ENCODE measurements at regions not wholly inside any gene's neighbourhood (a gene's known extent, or its start where the extent isn't known, plus 50 kb on each side); places are given as distances from the start of the nearest gene placed in this dataset.

DNA sequence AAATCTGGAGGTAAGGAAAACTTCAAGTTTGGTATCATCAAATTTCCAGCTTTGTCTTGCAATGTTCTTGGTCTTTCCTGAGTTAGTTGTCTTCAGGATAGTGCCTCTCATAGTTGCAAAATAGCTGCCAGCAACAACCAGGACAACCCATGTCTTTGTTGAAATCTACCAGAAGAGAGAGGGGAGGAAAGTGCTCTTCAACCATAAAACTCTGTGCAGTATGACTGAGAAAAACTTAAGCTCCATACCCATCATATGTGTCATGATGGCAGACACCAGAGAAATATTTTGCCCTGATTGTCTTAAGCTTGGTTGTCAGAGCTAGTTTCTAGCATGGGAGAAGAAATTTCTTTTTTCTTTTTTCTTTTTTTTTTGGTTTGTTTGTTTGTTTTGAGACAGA lies 103.3 kb downstream of the SPRY2 start:
- peak; percentile 37 for DNase-seq (ENCODE audit: low read depth)

DNA sequence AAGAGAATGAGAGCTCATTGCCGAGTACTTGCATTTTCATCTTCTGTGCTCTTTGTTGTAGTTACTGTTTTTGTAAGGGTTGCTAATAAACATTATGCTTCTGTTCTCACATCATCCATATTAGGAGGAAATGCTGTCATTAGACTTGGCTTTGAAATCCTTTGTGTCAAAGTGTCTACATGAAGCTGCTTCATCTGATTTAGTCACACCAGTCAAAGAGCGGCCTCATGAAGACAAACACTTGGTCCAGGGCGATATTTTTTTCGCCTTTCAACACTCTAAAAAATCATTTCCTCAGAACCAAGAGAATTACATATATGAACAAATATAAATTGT lies 105.0 kb downstream of the SPRY2 start:
- DNase-seq (ENCODE audit: low read depth), result no peak

DNA sequence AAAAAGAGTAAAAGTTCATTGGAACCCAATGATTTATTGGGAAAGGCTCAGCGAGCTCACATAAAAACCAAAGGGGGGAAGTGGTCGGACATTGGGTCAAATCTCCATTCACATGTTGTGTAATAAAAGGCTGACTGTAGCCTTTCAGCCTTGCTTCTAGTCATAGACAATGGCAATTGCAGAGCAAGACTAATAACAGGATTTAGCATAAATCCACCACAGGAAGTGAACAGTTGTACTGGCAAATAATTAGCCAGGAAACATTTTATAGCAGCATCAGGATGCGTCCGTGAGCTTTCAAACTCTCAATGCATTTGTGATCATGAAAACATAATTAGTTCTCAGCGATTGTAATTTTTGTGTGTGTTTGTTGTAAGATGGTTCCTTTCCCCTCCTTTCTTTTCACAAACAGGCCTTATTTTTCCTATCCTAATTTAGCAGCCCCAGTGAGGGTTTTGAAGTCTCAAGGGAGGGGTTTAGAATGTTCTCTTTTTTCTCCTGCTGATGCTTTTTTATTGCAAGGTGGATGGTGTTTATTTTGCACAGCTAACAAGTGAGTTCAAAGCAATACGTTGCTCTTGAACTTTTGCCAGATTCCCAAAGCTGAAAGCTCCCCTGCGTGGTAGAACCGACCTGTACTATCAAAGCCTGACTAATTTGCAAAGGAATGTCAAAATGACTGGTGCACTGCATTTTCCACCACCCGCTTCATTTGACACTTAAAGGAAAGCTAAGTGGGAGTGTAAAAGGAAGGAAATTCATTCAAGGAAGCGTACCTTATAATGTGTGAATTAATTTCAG lies 105.6 kb downstream of the SPRY2 start:
- DNase-seq (ENCODE audit: low read depth), result peak; percentile 73

GRCh38 chr13:80227645-80228044 lies 113.3 kb downstream of the SPRY2 start:
- DNase-seq (ENCODE audit: low read depth), result no peak

DNA sequence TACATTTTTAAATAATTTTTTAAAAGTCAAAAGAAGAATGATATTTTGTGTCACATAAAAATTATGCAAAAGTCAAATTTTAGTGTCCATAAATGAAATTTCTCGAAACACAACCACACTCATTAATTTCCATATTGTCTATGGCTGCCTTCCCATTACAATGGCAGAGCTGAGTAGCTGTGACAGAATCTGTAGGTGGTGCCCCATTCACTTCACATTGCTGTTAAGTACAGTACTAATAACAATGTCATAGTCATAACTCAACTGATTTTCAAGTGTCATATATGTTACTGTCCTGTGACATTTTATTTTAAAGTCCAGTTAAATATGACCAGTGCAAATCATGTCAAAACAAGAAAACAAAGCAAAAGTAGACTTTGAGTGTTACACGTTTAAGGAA lies 114.3 kb downstream of the SPRY2 start:
- no peak for DNase-seq (ENCODE audit: low read depth)

- DNase-seq (ENCODE audit: low read depth), result peak; percentile 57
Measured at GRCh38 chr13:80224468-80224867, 116.5 kb downstream of the SPRY2 start.

DNA sequence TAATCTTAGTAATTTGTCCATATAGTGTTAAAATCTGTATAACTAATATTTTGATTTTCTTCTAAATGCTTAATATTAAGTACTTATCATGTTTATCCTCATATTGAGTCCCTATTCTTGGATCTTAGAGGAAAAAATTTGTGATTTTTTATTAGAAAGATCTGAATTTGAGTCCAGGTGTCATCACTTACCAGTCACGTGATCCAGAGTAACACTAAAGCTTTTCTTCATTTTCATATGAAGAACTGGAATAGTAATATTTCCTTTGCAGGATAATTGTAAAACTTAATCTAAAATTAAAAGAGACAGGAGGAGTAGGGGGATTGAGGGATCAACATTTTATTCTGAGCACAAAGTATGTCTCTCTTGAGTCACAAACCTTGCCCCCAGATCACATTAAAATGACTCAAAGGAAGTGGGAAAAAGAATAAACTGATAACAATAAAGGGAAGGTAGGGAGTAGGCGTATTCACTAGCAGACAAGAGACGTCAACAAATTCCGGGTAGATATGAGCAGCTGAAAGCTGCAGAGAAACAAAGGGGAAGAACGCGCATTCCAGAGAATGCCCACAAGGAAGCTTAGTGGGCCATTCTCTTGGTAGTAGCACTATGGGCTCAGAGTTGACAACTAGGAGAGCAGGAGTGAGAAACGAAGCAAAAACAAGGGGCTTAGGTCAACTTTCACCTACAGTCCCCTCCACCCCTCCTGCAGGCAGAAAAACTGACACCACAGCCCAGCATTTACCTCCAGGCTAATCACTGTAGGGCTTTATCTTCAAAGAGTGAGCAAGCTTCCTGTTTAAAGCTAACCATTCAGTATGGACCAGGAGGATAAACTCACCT lies 123.1 kb downstream of the SPRY2 start:
- DNase-seq (ENCODE audit: low read depth), result peak; percentile 61

DNA sequence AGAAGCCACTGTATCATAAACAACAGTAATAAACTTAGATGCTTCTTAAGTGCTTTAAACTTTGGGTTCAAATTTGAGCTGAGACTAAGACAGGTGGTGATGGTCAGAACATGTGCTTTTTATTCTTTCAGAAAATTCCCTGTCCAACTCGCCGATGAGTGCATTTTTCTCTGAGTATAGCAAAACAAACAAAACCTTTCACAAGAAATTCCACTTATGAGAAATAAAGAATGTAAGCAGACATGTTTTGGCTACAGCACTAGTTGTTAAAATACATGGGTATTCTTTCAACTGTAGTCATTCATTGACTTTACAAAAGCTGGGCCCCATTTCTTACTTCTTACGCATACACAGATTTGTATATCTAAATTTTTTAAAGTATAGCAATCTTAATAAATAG lies 125.6 kb downstream of the SPRY2 start:
- no peak for DNase-seq (ENCODE audit: low read depth)

DNA sequence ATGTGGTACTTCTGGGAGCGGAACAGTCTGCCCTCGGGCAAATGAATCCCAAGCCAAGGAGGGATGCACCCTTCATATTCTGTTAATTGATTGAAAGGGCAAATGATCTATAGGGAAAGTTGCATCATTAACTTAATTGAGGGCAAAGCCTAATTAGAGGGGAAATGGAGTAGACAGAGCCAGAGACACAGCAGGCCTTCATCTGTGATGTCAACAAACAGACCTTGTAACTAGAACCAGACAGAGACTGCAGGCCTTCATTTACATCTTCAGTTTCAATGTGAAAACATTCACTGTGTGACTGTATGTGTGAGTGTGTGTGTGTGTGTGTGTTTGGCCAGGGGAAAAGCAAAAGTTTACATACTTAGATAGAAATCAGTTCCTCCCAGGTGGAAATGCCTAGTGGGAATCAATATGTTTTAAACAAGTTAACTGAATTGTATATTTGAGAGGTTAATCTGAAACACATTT lies 126.4 kb downstream of the SPRY2 start:
- no peak for DNase-seq (ENCODE audit: low read depth)

GRCh38 chr13:80214050-80214449 lies 126.9 kb downstream of the SPRY2 start:
- DNase-seq (ENCODE audit: low read depth), result no peak

DNA sequence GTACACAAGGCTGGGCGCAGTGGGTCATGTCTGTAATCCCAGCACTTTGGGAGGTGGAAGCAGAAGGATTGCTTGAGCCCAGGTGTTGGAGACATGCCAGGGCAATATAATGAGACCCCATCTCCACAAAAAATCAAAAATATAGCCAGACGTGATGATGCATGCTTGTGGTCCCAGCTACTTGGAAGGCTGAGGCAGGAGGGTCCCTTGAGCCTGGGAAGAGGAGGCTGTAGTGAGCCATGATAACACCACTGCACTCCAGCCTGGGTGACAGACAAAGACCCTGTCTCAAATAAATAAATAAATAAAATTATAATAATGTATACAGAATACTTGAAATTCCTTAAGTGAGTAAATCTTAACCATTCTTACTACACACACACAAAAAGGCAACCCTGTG lies 127.7 kb downstream of the SPRY2 start:
- DNase-seq (ENCODE audit: low read depth), result no peak

DNA sequence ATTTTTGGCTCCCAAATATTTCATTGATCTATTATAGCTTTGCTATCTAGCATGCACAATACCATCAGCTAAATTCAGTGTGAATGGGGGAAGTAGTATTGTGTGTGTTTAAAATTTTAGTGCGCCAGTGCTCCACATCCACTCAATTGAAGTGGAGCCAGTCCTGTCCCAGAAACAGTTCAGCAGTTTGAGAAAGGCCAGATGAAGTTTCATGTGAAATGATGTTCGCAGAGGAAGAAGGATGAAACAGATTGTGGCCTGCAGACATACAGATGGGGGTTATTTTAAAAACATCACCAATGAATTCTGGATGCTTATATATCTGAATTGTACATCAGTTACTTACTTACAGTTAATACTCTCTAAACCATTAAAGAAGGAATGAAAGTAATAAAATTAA lies 129.4 kb downstream of the SPRY2 start:
- no peak for DNase-seq (ENCODE audit: low read depth)

GRCh38 chr13:80204642-80205041 lies 136.3 kb downstream of the SPRY2 start:
- no peak for DNase-seq (ENCODE audit: low read depth)

DNA sequence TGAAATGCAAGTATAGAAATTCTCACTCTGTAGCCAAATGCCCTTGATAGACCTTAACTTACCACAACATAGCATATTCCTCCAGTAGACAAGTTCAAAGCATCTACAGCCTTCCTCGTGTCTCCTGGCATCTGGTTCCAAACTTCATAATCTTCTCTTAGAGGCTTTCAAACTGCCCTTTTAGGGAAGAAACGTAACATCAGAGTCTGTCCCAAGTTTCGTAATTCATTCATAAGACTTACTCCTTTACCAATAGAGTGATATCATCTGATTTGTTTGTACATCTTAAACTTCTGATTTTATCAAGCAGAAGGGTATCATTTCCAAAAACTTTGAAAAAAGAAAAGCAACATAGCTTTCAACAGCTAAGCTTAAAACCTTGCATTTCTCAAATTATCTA lies 137.4 kb downstream of the SPRY2 start:
- DNase-seq (ENCODE audit: low read depth), result no peak

DNA sequence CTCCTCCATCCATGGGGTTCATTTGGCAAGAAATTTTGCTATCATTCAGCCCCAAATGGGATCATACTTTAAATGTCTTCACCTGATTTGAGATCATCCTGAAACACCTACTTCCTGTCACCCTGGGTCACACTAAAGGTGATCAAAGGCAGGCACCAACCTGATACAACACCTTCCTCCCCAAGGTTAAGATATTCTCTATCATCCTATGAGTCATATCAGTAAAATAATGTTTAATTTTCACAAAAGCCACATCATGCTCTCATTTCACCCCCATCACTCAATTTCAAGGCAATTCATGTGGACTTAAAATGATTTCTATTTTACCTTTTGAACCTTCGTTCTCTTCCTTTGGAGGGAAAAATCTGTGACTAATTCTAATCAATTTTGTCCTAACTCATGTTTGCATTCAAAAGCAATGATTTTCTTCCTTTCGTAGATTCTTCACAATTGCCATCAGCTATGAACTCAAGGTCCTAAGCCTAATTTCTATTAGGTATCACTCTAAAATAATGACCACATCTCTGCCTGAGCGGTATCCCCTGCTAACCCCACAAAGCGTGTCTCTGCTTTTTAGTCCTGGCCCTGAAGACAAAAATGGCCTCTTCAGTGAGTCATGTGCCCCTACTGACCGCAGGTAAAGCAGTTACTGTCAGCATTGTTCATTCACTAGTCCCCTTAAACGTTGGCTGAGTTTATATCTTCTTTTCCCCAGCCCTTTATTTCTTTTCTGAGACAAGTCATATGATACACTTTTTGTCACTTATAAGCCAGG lies 139.0 kb downstream of the SPRY2 start:
- peak; percentile 38 for DNase-seq (ENCODE audit: low read depth)

- no peak for DNase-seq (ENCODE audit: low read depth)
Measured at GRCh38 chr13:80199585-80200292, 141.2 kb downstream of the SPRY2 start.

DNA sequence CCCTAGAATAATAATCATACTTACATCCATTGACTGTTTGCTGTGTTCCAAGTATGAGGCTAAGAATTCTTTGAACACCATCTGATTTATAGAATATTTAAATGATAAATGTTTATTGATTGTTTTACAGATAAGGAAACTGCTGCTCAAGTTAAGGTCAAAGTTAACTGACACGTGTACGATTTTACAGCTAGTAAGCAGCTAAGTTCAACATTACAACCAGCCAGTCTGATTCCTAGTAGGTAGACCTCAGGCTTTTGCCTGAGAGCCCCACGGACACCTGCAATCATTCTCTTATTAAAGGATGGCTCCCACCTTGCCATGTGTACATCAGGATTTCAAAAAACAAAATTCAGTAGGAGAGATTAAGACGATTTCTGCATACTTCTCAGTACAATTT lies 141.9 kb downstream of the SPRY2 start:
- no peak for DNase-seq (ENCODE audit: low read depth)

- peak; percentile 38 for DNase-seq (ENCODE audit: low read depth)
Measured at GRCh38 chr13:80196756-80197155, 144.2 kb downstream of the SPRY2 start.

DNA sequence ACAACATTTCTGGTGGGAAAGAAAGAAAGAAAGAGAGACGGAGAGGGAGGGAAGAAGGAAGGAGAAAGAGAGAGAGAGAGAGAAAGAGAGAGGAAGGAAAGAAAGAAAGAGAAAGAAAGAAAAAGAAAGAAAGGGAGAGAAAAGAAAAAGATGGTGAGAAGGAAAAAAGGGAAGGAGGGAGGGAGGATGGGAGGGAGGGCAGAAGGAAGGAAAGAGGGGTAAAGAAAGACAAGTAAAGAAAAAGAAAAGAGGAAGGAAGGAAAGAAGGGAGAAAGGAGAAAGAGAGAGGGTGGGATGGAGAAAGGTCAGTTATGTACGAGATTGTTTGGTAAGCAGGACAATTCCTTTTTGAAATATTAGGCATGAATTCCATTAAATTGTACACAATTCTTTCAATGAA lies 145.3 kb downstream of the SPRY2 start:
- DNase-seq (ENCODE audit: low read depth), result no peak

- no peak for DNase-seq (ENCODE audit: low read depth)
Measured at GRCh38 chr13:80189889-80190597, 150.9 kb downstream of the SPRY2 start.

DNA sequence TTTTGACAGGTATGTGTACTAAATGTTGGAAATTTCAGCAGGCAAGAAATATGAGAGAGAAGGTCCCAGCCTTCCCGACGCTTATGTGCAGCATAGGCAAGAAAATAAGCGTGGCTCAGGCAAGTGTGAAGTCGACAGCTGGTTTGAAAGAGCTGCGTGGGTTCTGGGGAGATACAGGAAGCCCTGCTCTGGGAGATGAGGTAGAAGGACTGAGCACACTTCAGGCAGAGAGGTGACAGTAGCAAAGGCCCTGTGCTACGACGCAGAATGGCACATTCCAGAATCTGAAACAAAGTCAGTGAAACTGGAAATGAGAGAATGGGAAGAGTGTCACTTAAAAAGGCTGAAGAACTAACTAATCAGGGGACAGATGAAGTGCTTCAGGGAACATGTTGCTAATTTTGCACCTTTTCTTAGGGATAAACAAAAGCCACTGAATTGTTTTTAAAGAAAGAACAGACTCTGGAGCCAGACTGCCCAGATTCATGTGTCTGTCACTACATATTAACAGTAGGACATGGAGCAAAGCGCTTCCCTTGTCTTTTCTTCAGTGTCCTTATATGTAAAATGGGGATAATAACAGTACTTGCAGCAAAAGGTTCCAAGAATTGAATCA lies 160.1 kb downstream of the SPRY2 start:
- no peak for DNase-seq (ENCODE audit: low read depth)

Data from M059J (cell line).